NCI-H524 (cell line): ENCODE measurements at regions not wholly inside any gene's neighbourhood (a gene's known extent, or its start where the extent isn't known, plus 50 kb on each side); places are given as distances from the start of the nearest gene placed in this dataset.
"Not testable (repeated sequence)": the region's sequence is repeated elsewhere in the genome, so short reads cannot be mapped to it uniquely, and the experiment has no call there.

ENCODE experiments used
- DNase-seq, 2 experiments: peaks; one replicate each; lab custom pipeline; 2025; lab: John Stamatoyannopoulos, UW

GRCh38 chr6:11889572-11889971 lies 111.0 kb upstream of the ADTRP start:
- no peak for DNase-seq

GRCh38 chr6:11888727-11889126 lies 110.1 kb upstream of the ADTRP start:
- DNase-seq, result no peak

- no peak for DNase-seq
Measured at GRCh38 chr6:11885159-11885558, 106.6 kb upstream of the ADTRP start.

GRCh38 chr6:11883471-11883870 lies 104.9 kb upstream of the ADTRP start:
- not testable (repeated sequence) for DNase-seq

- not testable (repeated sequence) for DNase-seq
Measured at GRCh38 chr6:11880156-11880555, 101.6 kb upstream of the ADTRP start.

- DNase-seq, result no peak
Measured at GRCh38 chr6:11878735-11879134, 100.1 kb upstream of the ADTRP start.

GRCh38 chr6:11878029-11878428 lies 99.4 kb upstream of the ADTRP start:
- DNase-seq, result no peak

- DNase-seq, result no peak
Measured at GRCh38 chr6:11876934-11877433, 98.4 kb upstream of the ADTRP start.

- no peak for DNase-seq
Measured at GRCh38 chr6:11875325-11876109, 96.9 kb upstream of the ADTRP start.

GRCh38 chr6:11869672-11870340 lies 91.2 kb upstream of the ADTRP start:
- DNase-seq, result no peak

GRCh38 chr6:11868392-11868791 lies 89.8 kb upstream of the ADTRP start:
- DNase-seq, result no peak

- no peak for DNase-seq
Measured at GRCh38 chr6:11865680-11866300, 87.2 kb upstream of the ADTRP start.

- no peak for DNase-seq
Measured at GRCh38 chr6:11858439-11858838, 79.8 kb upstream of the ADTRP start.

- no peak for DNase-seq
Measured at GRCh38 chr6:11855743-11856142, 77.1 kb upstream of the ADTRP start.

- no peak for DNase-seq
Measured at GRCh38 chr6:11854408-11855165, 76.0 kb upstream of the ADTRP start.

- DNase-seq, result no peak
Measured at GRCh38 chr6:11853678-11854407, 75.2 kb upstream of the ADTRP start.

- no peak for DNase-seq
Measured at GRCh38 chr6:11852061-11852651, 73.6 kb upstream of the ADTRP start.

GRCh38 chr6:11851387-11851786 lies 72.8 kb upstream of the ADTRP start:
- no peak for DNase-seq

GRCh38 chr6:11848852-11849731 lies 70.5 kb upstream of the ADTRP start:
- DNase-seq, result no peak

GRCh38 chr6:11848346-11848651 lies 69.7 kb upstream of the ADTRP start:
- no peak for DNase-seq
